NB4 (cell line): ENCODE measurements at regions not wholly inside any gene's neighbourhood (a gene's known extent, or its start where the extent isn't known, plus 50 kb on each side); places are given as distances from the start of the nearest gene placed in this dataset.

Source experiments
- POLR2A ChIP-seq: IDR thresholded peaks from 2 replicates; pipeline ENCODE4 v1.6.1; 2011; ENCODE audit warnings: mild to moderate bottlenecking; ENCODE audit not compliant: insufficient read length; ENCODE audit errors: extremely low read depth
- TF ChIP-seq, protein P1 (sequence below): IDR thresholded peaks from one replicate; pipeline ENCODE4 v1.5.1; 2012; ENCODE audit warnings: low read depth, low read length

DNA sequence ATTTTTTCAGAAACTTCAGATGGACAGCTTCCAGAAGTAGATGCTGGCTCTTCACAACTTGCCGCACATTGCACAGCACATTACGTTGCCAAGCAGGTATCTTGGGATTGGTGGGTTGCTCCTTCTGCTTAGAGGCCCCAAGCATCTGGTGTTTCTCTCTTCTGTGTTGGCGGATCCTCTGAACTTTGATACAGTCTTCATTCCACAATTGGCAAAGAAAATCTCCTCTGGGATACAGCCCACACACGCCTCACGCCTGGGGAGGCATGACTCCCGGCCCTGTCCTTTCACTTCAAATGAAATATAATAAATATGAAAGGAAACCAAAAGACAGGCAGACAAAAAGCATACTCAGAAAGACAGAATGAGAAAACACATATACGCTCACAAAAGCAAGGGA lies 72.3 kb upstream of the PPP2R5A start:
- TF ChIP-seq, protein P1, sequence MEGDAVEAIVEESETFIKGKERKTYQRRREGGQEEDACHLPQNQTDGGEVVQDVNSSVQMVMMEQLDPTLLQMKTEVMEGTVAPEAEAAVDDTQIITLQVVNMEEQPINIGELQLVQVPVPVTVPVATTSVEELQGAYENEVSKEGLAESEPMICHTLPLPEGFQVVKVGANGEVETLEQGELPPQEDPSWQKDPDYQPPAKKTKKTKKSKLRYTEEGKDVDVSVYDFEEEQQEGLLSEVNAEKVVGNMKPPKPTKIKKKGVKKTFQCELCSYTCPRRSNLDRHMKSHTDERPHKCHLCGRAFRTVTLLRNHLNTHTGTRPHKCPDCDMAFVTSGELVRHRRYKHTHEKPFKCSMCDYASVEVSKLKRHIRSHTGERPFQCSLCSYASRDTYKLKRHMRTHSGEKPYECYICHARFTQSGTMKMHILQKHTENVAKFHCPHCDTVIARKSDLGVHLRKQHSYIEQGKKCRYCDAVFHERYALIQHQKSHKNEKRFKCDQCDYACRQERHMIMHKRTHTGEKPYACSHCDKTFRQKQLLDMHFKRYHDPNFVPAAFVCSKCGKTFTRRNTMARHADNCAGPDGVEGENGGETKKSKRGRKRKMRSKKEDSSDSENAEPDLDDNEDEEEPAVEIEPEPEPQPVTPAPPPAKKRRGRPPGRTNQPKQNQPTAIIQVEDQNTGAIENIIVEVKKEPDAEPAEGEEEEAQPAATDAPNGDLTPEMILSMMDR, result no peak
- no peak for TF ChIP-seq POLR2A
